Fibroblast of the conjunctiva (primary cell): ENCODE measurements at regions not wholly inside any gene's neighbourhood (a gene's known extent, or its start where the extent isn't known, plus 50 kb on each side); places are given as distances from the start of the nearest gene placed in this dataset.

ENCODE experiments used
- DNase-seq: peaks from one replicate; pipeline ENCODE4 v3.0.0-alpha.2; 2010; ENCODE audit warnings: low read depth

DNA sequence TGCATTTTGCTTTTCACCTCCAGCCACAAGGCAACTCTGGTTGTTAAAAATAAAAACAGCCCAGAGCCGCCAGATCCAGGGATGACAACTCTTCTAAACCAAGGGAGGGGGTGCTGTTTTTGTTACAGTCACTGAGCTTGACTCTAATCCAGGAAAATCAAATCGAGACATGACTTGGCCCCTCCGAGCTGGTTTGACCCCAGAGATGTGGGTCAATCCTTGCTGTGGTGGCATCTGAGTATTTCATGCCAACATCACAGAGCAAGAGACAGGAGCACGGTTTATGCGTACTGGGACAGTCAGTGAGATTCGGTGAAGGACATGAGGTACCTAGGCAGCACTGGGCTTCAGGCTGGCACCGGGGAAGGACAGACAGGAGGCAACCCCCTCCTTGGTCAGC, 88.8 kb upstream of the ZMIZ1 start:
- no peak for DNase-seq

DNA sequence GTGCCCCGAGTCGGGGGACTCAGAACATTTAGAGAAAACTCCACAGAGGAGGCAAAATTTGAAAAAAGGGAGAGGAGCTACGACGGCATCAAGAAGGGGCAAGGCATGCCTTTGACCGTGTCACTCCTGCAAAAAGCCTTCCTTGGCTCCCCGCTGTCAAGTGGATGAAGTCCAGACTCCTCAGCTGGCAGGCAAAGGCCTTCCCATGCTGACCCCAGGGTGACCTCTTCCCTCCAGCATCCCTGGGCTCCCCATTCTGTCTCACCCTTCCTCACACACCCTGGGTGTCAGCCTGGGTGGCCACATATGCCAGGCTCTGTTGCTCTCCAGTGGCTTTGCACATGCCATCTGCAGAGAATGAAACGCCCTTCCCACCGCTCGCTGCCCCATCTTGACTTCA, 88.4 kb upstream of the ZMIZ1 start:
- DNase-seq: no peak

DNA sequence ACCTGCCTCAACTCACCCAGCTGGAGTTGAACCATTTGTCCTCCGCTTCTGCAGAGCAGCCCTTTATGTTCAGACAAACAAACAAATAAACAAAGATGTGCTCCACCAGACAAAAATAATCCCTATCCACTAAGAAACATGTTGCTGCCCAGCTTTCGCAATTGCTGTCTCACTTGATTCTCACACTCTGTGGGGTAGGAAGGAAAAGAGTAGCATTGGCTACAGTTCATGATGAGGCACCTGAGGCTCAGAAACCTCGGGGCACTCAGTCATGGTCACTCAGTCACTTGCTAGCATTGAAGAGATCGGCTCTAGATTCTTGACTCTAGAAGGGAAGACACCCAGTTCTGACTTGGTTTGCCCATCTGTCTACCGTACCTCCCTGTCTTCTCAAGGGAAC, 88.0 kb upstream of the ZMIZ1 start:
- DNase-seq: no peak

DNA sequence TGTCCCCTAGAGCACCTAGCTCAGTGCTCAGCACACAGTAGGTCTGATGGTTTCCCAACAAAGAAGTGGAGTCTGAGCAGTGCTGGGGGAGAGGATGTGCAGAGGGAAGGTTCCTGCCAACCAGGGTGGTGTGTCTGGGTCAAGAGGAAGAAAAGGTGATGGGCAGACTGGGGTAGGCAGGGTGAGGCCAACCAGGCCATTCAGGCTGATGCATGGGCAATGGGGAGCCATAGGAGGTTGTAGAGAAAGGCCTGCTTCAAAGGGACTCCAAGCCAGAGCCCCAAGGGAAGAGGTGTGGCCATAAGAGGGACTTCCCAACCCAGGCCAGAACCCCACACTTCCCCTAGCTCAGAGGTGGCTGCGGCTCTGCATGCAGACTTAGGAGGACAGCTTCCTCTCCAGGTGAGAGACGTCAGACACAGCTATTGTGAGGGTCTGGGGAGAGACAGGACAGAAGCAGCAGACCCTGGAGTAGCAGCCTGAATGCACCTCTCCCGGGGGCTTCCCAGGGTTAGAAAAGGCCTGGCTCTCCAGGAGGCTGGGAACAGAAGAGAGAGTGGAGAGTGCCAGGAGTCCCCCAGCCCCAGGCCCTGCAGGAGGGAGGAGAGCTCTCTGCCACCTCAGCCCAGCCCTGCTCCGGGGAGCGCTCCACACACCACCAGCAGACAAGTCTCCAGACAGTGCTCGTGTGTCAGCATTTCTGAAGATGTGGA, 87.4 kb upstream of the ZMIZ1 start:
- DNase-seq: no peak

DNA sequence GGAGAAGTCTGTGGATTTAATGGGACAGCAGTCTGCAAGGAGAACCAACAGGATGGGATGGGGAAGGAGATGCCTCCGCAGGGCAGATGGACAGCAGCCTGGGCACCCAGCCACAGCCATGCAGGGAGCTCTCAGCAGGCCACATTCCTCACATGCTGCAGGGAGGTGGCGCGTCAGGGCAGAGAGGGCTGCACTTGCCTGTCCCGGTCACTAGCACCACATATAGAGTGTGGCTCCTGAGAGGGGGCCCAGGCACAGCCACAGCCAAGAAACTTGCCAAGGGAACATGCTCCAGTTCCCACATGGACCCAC, 86.8 kb upstream of the ZMIZ1 start:
- DNase-seq: no peak

DNA sequence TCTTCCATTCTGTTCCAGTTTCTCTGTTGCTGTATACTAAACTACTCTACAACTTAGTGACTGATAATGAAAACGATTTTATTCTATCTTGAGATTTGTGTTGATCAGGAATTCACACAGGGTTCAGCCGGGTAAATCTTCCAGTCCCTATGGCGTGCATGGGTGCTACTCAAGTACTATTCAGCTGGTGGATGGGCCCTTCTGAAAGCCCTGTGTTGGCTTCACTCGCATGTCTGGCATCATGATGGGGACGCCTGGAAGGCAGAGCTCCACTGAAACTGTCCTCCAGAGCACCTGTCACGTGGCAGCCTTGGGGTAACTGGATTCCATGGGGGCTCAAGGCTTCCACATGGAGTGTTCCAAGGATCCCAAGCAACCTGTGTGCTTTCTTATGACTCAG, 86.0 kb upstream of the ZMIZ1 start:
- no peak for DNase-seq

DNA sequence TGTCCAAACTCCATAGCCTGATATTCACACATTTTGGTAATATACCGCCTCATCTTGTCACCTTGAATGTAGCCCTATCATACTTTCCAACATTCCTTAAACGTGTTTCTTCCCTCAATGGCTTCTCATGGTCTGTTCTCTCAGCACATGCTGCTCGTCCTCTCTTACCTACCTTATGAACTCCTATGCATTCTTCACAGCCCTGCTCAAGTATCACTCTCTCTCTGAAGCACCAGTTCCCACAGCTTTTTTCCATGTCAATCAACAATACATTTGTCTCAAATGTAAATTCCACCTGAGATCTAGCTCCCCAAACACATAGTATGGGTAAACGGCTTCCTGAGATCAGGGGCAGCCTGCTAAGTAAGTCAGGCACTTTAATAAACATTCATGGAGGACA, 85.2 kb upstream of the ZMIZ1 start:
- DNase-seq: no peak

DNA sequence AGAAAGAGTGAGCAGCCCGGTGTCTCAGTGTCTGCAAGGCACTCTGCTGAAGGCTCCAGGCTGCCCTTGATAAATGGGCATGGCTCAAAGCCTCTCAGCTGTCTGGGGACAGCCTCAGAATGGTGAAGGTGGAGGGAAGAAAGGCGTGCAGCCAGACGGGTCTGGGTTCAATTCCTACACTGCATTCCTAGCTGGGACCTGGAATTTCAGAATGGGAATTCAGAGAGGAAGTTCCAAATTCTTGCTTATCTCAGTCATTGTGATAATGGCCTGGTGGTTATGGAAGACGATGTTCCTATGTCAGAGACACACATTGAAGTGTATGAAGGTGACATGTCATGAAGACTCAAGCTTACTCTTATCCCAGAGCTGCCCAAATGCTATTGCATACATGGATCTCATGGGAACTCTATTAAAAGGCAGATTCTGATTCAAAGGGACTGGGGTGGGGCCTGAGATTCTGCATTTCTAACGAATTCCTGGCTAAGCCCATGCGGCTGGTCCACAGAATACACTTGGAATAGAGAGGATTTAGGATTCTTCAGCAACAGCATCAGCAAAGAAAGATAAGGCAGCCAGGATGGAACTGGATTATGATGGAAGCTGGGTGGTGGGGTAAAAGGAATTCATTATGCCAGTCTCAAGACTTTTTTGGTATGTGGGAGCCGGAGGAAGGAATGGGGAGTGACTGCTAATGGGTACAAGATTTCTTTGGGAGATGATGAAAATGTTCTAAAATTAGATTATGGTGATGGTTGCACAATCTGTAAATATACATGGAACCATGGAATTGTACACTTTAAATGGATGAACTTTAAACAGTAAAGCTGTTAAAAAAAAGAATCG, 82.6 kb upstream of the ZMIZ1 start:
- no peak for DNase-seq

DNA sequence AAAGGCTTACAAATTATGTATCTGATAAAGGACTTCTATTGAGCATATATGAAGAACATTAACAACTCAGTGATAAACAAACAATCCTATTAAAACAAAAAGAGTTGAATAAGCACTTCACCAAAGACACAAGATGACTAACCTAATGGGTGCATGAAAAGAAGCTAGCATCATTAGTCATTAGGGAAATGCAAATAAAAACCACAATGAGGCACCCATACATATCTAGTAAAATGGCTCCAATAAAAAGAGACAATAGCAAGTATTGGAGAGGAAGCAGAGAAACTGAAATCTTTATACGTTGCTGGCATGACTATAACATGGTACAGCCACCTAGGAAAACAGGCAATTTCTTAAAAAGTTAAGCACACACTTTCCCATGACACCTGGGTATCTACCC, 77.6 kb upstream of the ZMIZ1 start:
- DNase-seq: no peak

DNA sequence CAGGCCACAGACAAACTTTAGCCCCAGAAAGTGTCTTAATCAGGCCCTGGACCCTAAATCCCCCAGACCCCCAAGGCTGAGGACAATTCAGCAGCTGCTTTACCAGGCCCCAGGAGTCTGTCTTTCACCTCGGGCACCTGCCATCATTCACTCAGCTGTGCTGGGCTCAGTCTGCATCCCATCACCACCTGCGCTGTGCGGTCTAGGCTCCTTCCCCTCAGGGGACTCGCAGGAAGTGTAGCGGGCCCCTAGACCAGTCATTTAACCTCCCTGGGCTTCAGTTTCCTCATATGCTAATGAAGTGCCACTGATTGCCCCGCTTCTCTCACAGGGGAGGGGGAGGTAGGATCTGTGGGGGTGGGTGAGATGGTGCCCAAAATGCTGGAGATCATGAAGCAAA, 76.4 kb upstream of the ZMIZ1 start:
- DNase-seq: no peak

DNA sequence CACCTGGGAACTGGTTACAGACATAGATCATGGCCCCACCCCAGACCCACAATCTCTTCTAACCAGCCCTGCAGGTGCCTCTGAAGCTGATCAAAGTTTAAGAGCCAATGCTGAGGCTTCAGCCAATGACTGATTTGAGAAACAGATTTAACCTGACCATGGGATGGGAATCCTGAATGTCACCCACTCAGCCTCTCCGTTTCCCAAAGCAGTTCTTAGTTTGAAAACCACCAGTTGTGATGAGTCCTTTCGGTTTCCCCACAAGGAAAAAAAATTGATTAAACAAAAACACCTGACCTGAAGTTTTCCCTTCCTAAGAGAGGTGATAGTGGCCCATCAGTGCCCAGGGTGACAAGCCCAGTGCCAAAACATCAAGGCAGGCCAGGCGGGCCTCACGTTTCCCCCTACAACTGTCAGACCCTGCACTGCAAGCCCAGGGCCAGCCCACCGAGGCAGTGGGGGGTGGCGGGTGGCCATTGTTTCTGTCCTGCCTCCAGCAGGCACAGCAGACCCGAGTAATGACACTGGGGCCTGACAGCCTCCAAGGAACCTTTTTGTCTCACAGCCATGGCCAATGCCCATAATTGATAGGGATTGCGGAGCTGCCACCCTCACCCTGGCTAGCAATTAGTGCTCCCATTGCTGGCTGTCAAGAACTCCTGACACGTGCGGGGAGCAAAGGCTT, 75.4 kb upstream of the ZMIZ1 start:
- DNase-seq: no peak

DNA sequence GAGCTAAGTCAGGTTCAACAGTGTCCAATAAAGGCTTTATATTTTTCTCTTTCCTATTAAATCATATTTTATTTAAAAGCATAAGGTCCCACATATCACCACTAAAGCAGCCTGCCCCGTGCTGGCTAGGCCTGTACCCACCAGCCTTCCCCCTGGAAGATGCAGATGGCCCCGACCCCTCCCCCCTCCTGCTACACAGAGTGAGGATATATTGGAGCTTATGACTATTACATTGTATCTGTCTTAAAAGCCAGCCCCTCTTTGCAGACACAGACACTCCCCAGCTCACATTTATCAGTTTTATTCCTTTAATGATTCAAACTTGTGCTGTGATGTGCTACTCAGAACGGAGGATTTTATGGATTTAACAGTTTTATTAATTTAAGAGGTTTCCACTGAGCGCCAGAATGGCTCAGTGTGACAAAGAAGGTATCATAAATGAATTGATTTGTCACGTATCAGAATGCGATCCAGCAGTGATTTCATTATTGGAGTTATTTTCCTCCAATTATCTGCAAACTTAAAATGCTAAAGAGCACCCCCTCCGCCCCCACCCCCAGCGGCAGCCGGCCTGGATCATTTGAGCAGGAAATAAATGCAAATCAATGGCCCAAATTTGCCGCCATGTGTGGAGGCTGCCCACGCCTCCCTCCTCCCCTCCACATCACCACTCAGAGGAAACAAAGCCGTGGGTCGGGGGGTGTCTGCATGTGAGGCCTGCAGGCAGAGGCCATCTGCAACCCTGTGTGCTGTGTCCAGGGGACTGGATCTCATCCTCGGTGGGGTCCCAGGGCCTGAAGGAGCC, 72.6 kb upstream of the ZMIZ1 start:
- DNase-seq: no peak

DNA sequence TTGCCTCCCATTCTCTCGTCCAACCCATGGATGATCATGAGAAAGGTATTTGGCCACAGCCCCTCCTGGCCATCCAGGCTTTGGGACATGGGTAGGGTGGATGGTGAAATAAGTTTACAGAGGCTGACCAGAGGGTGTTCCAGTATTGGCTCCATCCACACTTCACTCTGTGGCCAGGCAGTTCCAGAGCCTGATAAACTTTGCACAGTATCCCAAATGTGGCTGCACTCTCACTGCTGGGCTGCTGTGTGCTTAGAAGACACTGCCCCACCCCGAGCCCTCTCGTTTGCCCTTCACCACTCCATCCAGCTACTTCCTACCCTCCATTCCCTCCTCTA, 72.0 kb upstream of the ZMIZ1 start:
- DNase-seq: no peak

DNA sequence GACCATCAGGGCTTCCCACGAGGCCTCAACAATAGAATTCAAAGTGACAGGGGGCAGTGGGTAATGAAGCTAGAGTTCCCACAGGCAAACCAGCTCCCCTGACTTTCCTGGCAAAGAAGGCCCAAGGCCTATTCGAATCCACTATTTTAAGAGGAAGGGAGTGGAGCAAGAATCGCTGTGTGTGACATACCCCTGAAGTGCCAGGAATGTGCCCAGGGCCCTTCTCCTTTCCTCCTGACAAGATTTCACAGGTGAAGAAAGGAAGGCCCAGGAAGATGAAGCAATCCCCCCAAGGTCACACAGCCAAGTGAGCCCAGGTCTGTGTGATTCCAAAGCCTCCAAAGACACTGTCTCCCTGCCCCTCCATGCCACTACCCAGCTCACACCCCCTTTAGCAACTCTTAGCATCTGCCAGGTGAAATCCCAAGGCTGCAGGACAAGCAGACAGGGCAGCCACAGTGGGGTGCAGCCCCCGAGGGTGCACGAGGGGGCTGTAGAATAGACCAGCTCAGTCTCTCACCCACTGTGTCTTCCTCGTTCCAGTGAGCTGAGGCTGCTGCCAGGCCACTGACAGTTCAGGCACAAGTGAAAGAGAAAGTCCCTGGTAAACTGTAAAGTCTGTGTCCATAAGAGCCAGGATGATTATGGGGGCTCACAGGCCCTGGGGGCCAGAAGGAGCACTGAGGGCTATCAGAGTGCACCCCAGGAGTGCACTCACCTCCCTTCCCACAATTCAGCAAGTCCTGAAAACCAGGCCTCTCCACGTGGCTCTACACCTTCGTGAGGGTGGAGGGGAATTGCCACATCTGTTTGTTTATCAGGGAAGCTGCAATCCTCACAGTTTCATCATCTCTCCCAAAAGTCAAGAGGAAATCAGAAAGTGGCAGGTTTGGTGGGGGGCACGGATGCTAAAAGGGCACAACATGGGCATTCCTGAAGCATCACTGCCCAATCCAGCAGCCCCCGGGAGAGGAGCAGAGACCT, 70.8 kb upstream of the ZMIZ1 start:
- no peak for DNase-seq

DNA sequence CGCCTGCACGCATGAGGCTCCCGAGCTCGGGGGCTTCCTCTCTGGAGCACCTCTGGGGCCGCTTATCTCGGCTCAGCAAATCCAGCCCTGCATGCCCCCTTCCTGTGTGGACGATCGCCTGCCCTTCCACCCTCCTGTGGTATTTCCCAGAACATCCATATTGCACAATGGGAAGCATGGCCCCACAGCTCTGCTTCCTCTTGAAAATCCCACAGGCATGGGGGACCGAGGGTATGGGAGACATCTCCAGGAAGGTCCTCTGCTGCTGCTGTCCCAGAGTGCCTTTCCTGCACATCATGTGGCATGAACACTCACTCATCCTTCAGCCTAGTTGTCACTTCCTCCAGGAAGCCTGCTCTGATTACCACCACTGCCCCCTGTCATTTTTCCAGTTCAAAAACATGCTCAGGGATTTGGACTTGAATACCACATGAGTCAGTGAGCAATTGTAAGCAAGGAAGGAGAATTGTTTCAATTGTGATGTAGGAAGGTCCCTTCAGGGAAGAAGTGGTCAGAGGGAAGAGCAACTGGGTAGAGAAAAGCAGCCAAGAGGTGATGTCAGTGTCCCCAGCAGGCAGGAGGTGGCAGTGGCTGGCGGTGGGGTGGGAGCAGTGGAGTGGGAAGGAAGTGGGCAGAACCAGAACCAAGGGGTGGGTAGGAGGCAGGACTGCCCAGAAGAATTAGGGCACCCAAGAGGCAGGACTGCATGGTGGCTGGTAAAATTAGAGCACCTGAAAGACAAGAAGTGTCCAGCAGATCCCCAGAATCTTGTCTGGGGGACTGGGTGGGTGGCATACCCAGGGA, 67.5 kb upstream of the ZMIZ1 start:
- no peak for DNase-seq

DNA sequence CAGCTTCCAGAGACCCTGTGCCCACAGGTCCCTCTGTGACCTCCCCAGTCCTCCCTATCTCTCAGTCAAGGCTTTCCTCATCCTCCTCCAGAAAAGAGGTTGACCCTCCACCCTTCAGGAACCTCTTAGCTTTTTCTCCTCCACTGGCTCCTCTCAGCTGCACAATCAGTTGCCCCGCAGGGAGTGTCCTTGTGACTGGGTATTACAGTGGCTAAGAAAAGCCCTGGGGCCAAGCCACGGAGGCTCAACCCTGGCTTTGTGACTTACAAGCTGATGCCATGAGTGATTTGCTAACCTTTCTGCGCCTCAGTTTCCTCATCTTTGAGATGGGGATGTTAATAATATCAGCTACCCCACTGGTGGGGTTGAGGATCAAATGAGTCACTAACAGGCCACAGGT, 66.4 kb upstream of the ZMIZ1 start:
- no peak for DNase-seq

DNA sequence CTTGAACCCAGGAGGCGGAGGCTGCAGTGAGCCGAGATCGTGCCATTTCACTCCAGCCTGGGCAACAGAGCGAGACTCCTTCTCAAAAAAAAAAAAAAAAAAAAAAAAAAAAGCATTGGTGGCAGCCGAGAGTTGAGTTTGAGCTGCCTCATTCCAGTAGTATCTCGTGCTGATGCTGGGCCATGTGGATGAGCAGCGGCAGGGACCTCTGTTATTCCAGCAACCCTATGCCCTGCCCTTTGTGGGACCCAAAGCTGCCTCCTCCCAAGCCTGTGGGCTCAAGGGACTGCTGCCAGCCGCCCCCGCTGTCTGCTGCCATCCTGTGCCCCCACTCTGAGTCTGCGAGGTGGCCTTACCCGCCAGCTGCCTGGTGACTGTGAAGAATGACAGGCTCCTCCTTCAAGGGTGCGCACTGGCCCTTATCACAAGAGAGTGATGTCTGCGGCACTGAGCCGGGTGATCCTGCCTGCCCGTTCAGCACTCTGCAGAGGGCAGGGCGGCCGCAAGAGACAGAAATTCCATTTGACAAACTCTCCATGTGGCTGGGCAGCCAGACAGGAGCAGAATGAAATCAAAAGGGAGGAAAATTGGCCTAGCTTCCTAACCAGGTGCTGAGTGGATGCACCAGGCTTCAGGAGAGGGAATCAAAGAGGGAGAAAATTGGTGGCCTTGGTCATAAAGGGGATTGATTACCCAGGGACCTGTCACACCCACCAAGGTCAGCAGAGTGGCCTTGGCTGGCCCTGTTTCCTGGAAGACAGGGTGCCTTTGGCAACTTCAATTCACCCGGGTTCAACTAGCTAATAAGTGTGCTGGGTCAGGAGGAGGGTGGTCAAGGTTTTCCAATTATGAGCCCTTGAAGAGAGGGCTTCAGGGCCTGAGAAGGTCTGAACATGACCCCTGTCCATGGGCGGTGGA, 65.3 kb upstream of the ZMIZ1 start:
- no peak for DNase-seq

DNA sequence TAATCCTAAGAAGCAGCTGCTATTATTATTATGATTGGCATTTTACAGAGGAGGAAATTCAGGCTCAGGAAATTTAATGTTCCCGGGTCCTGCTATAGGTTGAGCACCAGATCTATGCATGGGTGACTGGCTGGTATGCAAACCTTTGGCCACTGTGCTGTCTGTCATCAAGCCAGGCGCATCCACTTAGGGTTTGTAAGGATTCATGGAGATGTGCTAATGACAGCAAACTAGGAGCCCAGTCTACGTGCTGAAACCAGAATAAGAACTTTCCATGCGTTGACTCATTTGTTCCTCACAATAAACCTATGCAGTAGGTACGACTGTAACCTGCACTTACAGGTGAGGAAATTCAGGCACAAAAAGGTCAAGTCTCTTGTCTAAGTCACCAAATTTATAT, 64.5 kb upstream of the ZMIZ1 start:
- DNase-seq: no peak

DNA sequence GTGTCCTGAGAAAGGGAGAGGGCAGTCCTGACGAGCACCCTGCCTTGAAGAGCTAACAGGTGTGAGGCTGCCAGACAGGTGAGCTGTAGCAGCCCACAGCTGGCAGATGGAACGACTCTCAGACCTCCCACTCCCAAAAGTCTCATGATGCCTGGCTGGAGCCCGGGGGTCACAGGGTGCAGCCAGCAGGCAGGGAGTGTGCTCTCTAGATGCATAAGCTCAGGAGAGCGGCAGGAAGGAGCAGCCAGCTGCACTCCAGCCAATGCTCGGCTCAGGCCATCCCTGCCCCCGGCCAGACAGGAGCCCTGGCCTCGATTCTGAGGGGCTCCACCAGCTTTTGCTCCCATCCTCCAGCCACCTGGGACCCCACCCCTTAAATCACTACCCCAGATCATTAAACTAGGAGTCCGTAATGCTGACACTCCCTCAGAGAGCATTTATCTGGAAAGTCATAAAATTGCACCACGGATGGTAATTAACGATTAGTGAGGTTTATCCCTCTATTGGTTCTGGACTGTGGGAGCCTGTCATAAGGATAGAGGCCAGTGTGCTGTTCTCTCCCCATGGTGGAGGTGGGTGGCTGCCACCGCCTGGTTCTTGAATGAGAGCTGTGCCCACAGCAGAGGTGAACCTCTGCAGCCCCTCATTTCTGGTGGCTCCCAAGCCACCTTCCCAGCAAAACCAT, 63.5 kb upstream of the ZMIZ1 start:
- DNase-seq: no peak
